Kidney tubule cell (primary cell): ENCODE measurements at regions not wholly inside any gene's neighbourhood (a gene's known extent, or its start where the extent isn't known, plus 50 kb on each side); places are given as distances from the start of the nearest gene placed in this dataset.
"Not testable (repeated sequence)": the region's sequence is repeated elsewhere in the genome, so short reads cannot be mapped to it uniquely, and the experiment has no call there.

ENCODE experiments used
- DNase-seq: peaks from one replicate; pipeline ENCODE4 v3.0.0-alpha.2; 2018; ENCODE audit warnings: low spot score

GRCh38 chr11:3514635-3515424 lies 127.0 kb downstream of the ART5 start:
- DNase-seq, result not testable (repeated sequence)

- DNase-seq, result not testable (repeated sequence)
These were observed 128.5 kb downstream of the ART5 start for GRCh38 chr11:3513311-3513710.

- DNase-seq, result peak; percentile 7
These were observed 129.0 kb downstream of the ART5 start for GRCh38 chr11:3512751-3513150.

GRCh38 chr11:3512133-3512703 lies 129.6 kb downstream of the ART5 start:
- peak; percentile 75 for DNase-seq

- peak; percentile 68 for DNase-seq
These were observed 130.2 kb downstream of the ART5 start for GRCh38 chr11:3511416-3512132.

- DNase-seq, result not testable (repeated sequence)
These were observed 130.6 kb upstream of the ZNF195 start for GRCh38 chr11:3509563-3509962.

- DNase-seq, result not testable (repeated sequence)
These were observed 120.3 kb upstream of the ZNF195 start for GRCh38 chr11:3499198-3499597.

GRCh38 chr11:3498356-3498755 lies 119.4 kb upstream of the ZNF195 start:
- not testable (repeated sequence) for DNase-seq

GRCh38 chr11:3493152-3493551 lies 114.2 kb upstream of the ZNF195 start:
- not testable (repeated sequence) for DNase-seq

GRCh38 chr11:3488003-3488402 lies 109.1 kb upstream of the ZNF195 start:
- DNase-seq, result not testable (repeated sequence)

- not testable (repeated sequence) for DNase-seq
These were observed 106.8 kb upstream of the ZNF195 start for GRCh38 chr11:3485737-3486136.

- peak; percentile 52 for DNase-seq
These were observed 98.3 kb upstream of the ZNF195 start for GRCh38 chr11:3476937-3477885.

- DNase-seq, result not testable (repeated sequence)
These were observed 97.4 kb upstream of the ZNF195 start for GRCh38 chr11:3476084-3476936.

- not testable (repeated sequence) for DNase-seq
These were observed 90.0 kb upstream of the ZNF195 start for GRCh38 chr11:3468963-3469362.

GRCh38 chr11:3467599-3467998 lies 88.7 kb upstream of the ZNF195 start:
- DNase-seq, result not testable (repeated sequence)

- DNase-seq, result not testable (repeated sequence)
These were observed 76.7 kb upstream of the ZNF195 start for GRCh38 chr11:3455666-3456065.

GRCh38 chr11:3454844-3455243 lies 75.9 kb upstream of the ZNF195 start:
- peak; percentile 37 for DNase-seq

- DNase-seq, result not testable (repeated sequence)
These were observed 74.8 kb upstream of the ZNF195 start for GRCh38 chr11:3453596-3454256.

- DNase-seq, result not testable (repeated sequence)
These were observed 71.9 kb upstream of the ZNF195 start for GRCh38 chr11:3450822-3451221.

- not testable (repeated sequence) for DNase-seq
These were observed 66.6 kb upstream of the ZNF195 start for GRCh38 chr11:3445535-3445934.
